ENCODE measurements at regions not wholly inside any gene's neighbourhood (a gene's known extent, or its start where the extent isn't known, plus 50 kb on each side); places are given as distances from the start of the nearest gene placed in this dataset.

DNA sequence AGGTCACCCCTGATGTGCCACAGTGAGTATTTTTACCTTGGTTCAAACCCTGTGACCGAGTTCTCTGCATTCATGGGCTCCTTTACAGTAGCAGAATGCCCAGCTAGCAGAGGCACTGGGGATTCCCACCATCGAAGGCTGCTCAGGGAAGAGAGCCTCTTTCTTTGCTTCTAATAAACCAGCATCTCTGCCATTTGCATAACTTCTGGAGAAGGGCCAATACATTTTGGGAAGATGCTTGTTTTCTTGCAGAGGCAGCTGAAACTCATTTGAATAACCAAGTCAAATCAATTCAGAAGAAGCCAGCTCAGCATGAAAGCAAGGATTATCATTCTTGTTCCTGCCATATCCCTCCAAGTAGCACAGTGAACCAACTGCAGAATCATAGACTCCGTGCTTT, 82.9 kb upstream of the WDR11 start:
- no peak for TF ChIP-seq EZH2 (IDR thresholded peaks at IDR 0.05; ENCODE audit: borderline replicate concordance)
- TF ChIP-seq, protein P1, sequence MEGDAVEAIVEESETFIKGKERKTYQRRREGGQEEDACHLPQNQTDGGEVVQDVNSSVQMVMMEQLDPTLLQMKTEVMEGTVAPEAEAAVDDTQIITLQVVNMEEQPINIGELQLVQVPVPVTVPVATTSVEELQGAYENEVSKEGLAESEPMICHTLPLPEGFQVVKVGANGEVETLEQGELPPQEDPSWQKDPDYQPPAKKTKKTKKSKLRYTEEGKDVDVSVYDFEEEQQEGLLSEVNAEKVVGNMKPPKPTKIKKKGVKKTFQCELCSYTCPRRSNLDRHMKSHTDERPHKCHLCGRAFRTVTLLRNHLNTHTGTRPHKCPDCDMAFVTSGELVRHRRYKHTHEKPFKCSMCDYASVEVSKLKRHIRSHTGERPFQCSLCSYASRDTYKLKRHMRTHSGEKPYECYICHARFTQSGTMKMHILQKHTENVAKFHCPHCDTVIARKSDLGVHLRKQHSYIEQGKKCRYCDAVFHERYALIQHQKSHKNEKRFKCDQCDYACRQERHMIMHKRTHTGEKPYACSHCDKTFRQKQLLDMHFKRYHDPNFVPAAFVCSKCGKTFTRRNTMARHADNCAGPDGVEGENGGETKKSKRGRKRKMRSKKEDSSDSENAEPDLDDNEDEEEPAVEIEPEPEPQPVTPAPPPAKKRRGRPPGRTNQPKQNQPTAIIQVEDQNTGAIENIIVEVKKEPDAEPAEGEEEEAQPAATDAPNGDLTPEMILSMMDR (IDR thresholded peaks at IDR 0.05; ENCODE audit: poor library complexity): no peak
- no peak for TF ChIP-seq EZH2phosphoT487 (IDR thresholded peaks at IDR 0.05; ENCODE audit: low read depth, severe bottlenecking, unreplicated experiment)

All from hepatocyte (in vitro differentiated cells).